BE2C (cell line): ENCODE measurements at regions not wholly inside any gene's neighbourhood (a gene's known extent, or its start where the extent isn't known, plus 50 kb on each side); places are given as distances from the start of the nearest gene placed in this dataset.

Experiments used
- DNase-seq: peaks from one replicate; pipeline ENCODE4 v3.0.0-alpha.2; 2020
- H3K27me3 ChIP-seq: fragments of 250-450 bp; sonication (Bioruptor Pico); 2 replicates; pipeline ENCODE4 v1.5.1; 2020; ENCODE audit warnings: mild to moderate bottlenecking
- H3K36me3 ChIP-seq: fragments of 250-450 bp; sonication (Bioruptor Pico); 2 replicates; pipeline ENCODE4 v1.5.1; 2020; ENCODE audit warnings: mild to moderate bottlenecking
- H3K4me1 ChIP-seq: fragments of 250-450 bp; sonication (Bioruptor Pico); 2 replicates; pipeline ENCODE4 v1.5.1; 2020
- H3K4me3 ChIP-seq: 2 replicates; pipeline ENCODE4 v1.5.1; 2011; ENCODE audit warnings: low read depth, low read length
- H3K9me3 ChIP-seq: fragments of 250-450 bp; sonication (Bioruptor Pico); 2 replicates; pipeline ENCODE4 v1.5.1; 2020
- TF ChIP-seq, protein P1 (sequence below): IDR thresholded peaks from 2 replicates; pipeline ENCODE4 v1.5.1; 2012; ENCODE audit warnings: mild to moderate bottlenecking, low read depth, low read length

DNA sequence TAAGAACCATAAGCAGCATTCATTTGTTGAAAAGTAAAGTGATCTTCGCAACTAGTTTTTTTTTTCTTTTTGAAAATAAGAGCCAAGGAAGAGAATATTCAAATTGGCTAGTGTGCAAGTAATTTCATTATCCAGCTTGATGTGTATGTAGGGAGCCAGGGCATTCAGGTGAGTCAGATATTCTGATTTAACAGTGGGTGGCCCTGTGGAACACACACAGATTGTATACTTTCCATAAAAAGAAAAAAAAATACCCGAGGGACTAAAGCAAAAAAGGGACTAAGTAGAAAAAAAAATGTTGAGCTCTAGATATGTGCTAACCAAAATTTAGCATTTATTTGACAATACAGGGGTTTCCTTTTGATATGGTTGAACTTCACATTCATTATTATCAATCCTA, 96.9 kb upstream of the ROPN1 start:
- TF ChIP-seq, protein P1, sequence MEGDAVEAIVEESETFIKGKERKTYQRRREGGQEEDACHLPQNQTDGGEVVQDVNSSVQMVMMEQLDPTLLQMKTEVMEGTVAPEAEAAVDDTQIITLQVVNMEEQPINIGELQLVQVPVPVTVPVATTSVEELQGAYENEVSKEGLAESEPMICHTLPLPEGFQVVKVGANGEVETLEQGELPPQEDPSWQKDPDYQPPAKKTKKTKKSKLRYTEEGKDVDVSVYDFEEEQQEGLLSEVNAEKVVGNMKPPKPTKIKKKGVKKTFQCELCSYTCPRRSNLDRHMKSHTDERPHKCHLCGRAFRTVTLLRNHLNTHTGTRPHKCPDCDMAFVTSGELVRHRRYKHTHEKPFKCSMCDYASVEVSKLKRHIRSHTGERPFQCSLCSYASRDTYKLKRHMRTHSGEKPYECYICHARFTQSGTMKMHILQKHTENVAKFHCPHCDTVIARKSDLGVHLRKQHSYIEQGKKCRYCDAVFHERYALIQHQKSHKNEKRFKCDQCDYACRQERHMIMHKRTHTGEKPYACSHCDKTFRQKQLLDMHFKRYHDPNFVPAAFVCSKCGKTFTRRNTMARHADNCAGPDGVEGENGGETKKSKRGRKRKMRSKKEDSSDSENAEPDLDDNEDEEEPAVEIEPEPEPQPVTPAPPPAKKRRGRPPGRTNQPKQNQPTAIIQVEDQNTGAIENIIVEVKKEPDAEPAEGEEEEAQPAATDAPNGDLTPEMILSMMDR: no peak
- Histone ChIP-seq H3K9me3 (peaks cover 3% of the 10 kb centered on the region), H3K4me1 (peaks cover 10% of the 10 kb centered on the region), H3K4me3 (no peak overlapping the region), H3K27me3 (no peaks in the 10 kb centered on the region), H3K36me3 (peaks cover 3% of the 10 kb centered on the region; the same call in 1 of the 2 replicates)
- no peak for DNase-seq

- no peaks in the 10 kb centered on the region for H3K27me3 ChIP-seq
- DNase-seq: no peak
- H3K36me3 ChIP-seq: peaks cover 3% of the 10 kb centered on the region; the same call in 1 of the 2 replicates
- TF ChIP-seq, protein P1: no peak
- peaks cover 3% of the 10 kb centered on the region for H3K9me3 ChIP-seq
- no peak overlapping the region for H3K4me3 ChIP-seq
- peaks cover 7% of the 10 kb centered on the region for H3K4me1 ChIP-seq
These were observed 97.3 kb upstream of the ROPN1 start for GRCh38 chr3:124089214-124089613.

GRCh38 chr3:124091716-124092115, 99.8 kb upstream of the ROPN1 start:
- TF ChIP-seq, protein P1: no peak
- no peak for DNase-seq
- Histone ChIP-seq H3K4me1 (peaks cover 2% of the 10 kb centered on the region), H3K9me3 (no peaks in the 10 kb centered on the region; the same call in 1 of the 2 replicates), H3K4me3 (no peak overlapping the region), H3K27me3 (no peaks in the 10 kb centered on the region), H3K36me3 (peaks cover 8% of the 10 kb centered on the region; the same call in 1 of the 2 replicates)

- H3K4me3 ChIP-seq: no peak overlapping the region
- DNase-seq: no peak
- peaks cover 8% of the 10 kb centered on the region; the same call in 1 of the 2 replicates for H3K36me3 ChIP-seq
- peaks cover 2% of the 10 kb centered on the region for H3K4me1 ChIP-seq
- H3K9me3 ChIP-seq: no peaks in the 10 kb centered on the region; the same call in 1 of the 2 replicates
- TF ChIP-seq, protein P1: no peak
- no peaks in the 10 kb centered on the region for H3K27me3 ChIP-seq
These were observed 100.9 kb upstream of the ROPN1 start for GRCh38 chr3:124092811-124093210.

DNA sequence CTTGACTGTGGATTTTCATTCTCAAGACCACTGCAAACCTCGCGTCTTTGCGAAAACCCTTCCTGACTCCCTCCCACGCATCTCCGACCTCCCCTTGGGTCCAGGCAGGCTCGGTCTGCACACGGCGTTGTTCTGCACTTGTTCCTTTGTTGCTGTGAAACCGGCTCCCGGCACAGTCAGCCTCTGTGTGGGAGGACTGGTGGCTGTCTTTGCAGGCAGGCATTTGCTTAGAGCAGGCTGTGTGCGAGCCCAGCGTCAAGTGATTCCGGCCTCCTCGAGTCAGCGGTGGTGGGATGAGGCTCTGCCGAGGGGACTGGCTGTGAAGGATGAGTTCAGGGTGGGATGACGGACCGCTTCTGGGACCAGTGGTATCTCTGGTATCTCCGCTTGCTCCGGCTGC, 102.6 kb upstream of the ROPN1 start:
- no peaks in the 10 kb centered on the region for H3K27me3 ChIP-seq
- no peaks in the 10 kb centered on the region; the same call in 1 of the 2 replicates for H3K9me3 ChIP-seq
- H3K4me3 ChIP-seq: no peak overlapping the region
- DNase-seq: no peak
- TF ChIP-seq, protein P1: no peak
- H3K36me3 ChIP-seq: 0 out of 2 replicates have a peak, but pooled peaks cover 4% of the 10 kb centered on the region
- peaks cover 2% of the 10 kb centered on the region for H3K4me1 ChIP-seq

DNA sequence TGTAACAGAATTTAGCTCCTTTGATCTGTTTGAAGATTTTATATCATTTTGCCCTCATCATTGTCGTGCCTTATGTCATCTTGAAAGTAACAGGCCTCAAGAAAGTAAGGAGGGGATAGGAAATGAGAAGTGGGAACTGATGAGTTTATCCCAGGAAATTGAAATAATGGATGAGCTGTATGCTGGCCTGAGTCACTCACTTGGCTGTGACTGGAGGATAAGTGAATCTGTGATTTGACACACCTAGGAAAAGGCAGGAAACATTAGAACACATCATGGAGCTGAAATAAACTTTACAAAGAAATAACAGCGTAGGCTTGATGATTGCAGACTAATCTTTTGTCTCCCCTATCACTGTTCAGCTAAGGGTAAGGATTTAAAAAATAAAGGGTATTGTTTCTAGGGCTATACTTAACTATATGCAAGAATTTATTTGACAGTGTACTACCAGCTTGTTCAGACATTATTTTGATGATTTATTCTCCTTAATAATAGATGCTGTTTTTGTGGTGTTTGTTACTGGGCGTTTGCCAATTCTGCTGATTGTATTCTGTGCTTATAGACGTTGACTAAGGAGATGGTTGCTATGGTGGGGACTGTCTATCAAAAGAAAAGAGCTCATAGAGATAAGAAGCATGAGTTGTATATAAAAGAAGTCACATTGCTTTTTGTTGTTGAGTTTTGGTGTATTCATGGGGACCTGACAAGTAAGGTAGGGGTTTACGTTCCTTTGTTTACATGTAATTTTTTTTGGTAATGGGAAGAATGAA, 105.6 kb upstream of the ROPN1 start:
- no peak overlapping the region for H3K4me3 ChIP-seq
- H3K4me1 ChIP-seq: no peaks in the 10 kb centered on the region
- no peaks in the 10 kb centered on the region for H3K9me3 ChIP-seq
- peaks cover 7% of the 10 kb centered on the region for H3K36me3 ChIP-seq
- TF ChIP-seq, protein P1: no peak
- no peaks in the 10 kb centered on the region for H3K27me3 ChIP-seq
- DNase-seq: no peak
